Panc1 (cell line): ENCODE measurements at regions not wholly inside any gene's neighbourhood (a gene's known extent, or its start where the extent isn't known, plus 50 kb on each side); places are given as distances from the start of the nearest gene placed in this dataset.
"Not testable (repeated sequence)": the region's sequence is repeated elsewhere in the genome, so short reads cannot be mapped to it uniquely, and the experiment has no call there.

Experiments used
- CTCF ChIP-seq: fragments of 450-650 bp; IDR thresholded peaks from 2 replicates; pipeline ENCODE4 v1.5.1; 2017; ENCODE audit warnings: mild to moderate bottlenecking
- POLR2AphosphoS5 ChIP-seq: IDR thresholded peaks from 2 replicates; pipeline ENCODE4 v1.6.1; 2012; ENCODE audit warnings: mild to moderate bottlenecking, low read depth, low read length, moderate library complexity
- SIN3A ChIP-seq: IDR thresholded peaks from 2 replicates; pipeline ENCODE4 v1.6.1; 2012; ENCODE audit warnings: low read depth, mild to moderate bottlenecking, low read length, moderate library complexity, borderline replicate concordance; ENCODE audit not compliant: insufficient read depth

DNA sequence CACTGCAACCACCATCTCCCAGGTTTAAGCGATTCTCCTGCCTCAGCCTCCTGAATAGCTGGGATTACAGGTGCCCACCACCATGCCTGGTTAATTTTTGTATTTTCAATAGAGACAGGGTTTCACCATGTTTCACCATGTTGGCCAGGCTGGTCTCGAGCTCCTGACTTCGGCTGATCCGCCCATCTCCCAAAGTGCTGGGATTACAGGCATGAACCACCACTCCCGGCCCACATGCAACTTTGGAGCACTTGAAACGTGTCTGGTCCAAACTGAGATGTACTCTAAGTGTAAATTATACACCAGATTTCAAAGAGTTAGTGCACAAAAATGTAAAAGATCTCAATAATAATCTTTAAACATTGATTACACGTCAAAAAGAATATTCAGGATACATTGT lies 154.1 kb downstream of the RGS9 start:
- not testable (repeated sequence) for TF ChIP-seq CTCF, SIN3A, POLR2AphosphoS5
